LoVo (cell line): ENCODE measurements at regions not wholly inside any gene's neighbourhood (a gene's known extent, or its start where the extent isn't known, plus 50 kb on each side); places are given as distances from the start of the nearest gene placed in this dataset.

ENCODE experiments used
- DNase-seq: peaks from one replicate; pipeline ENCODE4 v3.0.0-alpha.2; 2016; ENCODE audit warnings: low spot score

DNA sequence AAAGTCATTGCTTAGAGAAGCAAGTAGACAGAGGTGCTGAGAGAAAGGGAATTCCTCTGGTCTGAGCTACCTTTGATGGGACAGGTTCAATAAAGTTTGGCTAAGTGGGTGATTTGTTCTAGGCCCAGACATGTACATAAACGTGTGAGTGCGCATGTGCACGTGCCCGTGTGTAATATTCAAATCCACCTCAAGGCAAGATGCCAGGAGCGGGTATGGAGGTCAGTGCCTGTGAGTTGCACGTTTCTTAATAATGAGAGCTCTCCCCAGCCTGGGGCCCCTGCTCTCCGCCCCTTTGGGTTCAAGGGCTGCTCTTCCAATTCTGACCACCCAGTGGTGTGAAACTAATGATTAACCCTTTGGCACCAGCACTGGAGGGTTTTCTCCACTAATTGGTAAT, 53.8 kb upstream of the LMO4 start:
- DNase-seq = no peak

GRCh38 chr1:87278825-87279535, 49.7 kb upstream of the LMO4 start:
- no peak for DNase-seq
